SK-N-MC (cell line): ENCODE measurements at regions not wholly inside any gene's neighbourhood (a gene's known extent, or its start where the extent isn't known, plus 50 kb on each side); places are given as distances from the start of the nearest gene placed in this dataset.

Source experiments
- EZH2 ChIP-seq: fragments of 200-600 bp; sonication (generic); IDR thresholded peaks from one replicate; pipeline ENCODE4 v1.6.1; 2017; ENCODE audit warnings: antibody characterized with exemption
- FOXP2 ChIP-seq: optimal IDR thresholded peaks from 2 replicates; pipeline ENCODE3; 2011; ENCODE audit warnings: mild to moderate bottlenecking, moderate library complexity; ENCODE audit not compliant: insufficient read depth; ENCODE audit errors: extremely low read length, control extremely low read depth
- POLR2AphosphoS5 ChIP-seq: IDR thresholded peaks from 2 replicates; pipeline ENCODE4 v1.6.1; 2012; ENCODE audit warnings: mild to moderate bottlenecking, low read depth, low read length, borderline replicate concordance

DNA sequence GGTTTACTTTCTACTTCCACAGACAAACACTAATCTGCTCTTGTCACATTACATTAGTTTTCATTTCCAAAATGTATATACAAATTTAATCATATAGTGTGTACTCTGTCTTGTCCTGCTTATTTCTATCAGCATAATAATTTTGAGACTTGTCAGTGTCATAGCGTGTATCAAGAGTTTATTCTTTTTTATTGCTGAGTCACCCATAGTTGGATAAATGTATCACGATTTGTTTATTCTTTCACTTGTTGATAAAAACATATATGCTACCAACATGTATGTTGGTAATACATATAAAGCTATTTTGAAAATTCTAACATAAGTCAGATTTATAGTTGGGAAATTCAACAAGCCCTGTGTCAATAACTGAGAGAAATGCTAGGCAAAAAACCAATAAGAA is 261.2 kb downstream of the TRAM1L1 start:
- no peak for TF ChIP-seq POLR2AphosphoS5
- no peak for TF ChIP-seq EZH2
- no peak for TF ChIP-seq FOXP2
